ENCODE measurements at regions not wholly inside any gene's neighbourhood (a gene's known extent, or its start where the extent isn't known, plus 50 kb on each side); places are given as distances from the start of the nearest gene placed in this dataset.
"Not testable (repeated sequence)": the region's sequence is repeated elsewhere in the genome, so short reads cannot be mapped to it uniquely, and the experiment has no call there.

DNA sequence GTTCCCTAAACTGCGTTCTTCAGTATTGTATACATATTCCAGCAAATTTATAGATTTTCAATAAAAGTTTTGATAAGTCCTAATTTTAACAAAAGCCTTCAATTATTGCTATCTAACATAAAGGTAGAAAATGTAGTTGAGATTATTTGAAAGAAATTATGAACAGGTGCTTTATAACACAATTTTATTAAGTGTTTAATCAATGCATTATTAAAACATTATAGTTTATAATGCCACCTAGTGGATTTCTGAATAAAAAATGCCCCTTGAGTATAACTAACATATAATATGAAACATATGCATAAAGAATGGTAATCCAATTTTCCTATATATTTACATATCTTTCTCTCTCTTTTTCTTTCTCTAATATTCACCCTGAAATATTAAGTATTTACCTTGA lies 515.3 kb downstream of the SLC6A15 start:
- intact Hi-C loops (cut with micrococcal nuclease), result no loop called here
- ChIA-PET POLR2A (no interaction called here), CTCF (interaction anchor here (0.8 kb wide), 1 partner anchor 1712 kb away, joined by 3 read pairs; no protein-coding TSS in a partner anchor)
- DNase-seq (no peak), ATAC-seq (no peak)
- Mint-ChIP-seq H3K36me3 (ENCODE audit: low read depth) (no peaks in the 10 kb centered on the region), H3K27me3 (no peaks in the 10 kb centered on the region), H3K4me1 (ENCODE audit: low read depth) (no peaks in the 10 kb centered on the region), H3K27ac (no peak overlapping the region), H3K9me3 (no peaks in the 10 kb centered on the region), H3K4me3 (no peak overlapping the region)
- TF ChIP-seq, protein P1, sequence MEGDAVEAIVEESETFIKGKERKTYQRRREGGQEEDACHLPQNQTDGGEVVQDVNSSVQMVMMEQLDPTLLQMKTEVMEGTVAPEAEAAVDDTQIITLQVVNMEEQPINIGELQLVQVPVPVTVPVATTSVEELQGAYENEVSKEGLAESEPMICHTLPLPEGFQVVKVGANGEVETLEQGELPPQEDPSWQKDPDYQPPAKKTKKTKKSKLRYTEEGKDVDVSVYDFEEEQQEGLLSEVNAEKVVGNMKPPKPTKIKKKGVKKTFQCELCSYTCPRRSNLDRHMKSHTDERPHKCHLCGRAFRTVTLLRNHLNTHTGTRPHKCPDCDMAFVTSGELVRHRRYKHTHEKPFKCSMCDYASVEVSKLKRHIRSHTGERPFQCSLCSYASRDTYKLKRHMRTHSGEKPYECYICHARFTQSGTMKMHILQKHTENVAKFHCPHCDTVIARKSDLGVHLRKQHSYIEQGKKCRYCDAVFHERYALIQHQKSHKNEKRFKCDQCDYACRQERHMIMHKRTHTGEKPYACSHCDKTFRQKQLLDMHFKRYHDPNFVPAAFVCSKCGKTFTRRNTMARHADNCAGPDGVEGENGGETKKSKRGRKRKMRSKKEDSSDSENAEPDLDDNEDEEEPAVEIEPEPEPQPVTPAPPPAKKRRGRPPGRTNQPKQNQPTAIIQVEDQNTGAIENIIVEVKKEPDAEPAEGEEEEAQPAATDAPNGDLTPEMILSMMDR (IDR thresholded peaks at IDR 0.05), result no peak

DNA sequence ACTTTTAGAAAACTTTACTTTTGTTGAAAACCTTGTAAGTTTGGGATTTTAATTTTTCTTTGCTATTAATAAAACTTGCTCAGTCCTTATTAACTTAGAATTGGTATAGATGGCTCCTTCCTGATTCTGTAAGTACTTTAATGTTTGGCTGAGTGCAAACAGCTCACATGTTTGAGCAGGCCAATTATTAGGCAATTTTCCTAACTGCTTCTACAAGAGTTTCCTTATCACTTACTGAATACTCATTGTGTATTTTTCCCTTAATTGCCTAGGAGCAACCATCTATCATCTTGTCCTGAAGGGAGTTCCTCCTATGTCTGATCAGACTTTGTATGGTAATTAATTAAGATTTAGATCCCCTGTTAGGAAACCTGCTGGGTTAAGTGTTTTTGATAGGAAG lies 521.4 kb downstream of the SLC6A15 start:
- intact Hi-C loops (cut with micrococcal nuclease); POLR2A ChIA-PET; H3K27me3 Mint-ChIP-seq; H3K9me3 Mint-ChIP-seq; H3K4me1 Mint-ChIP-seq (ENCODE audit: low read depth); DNase-seq; H3K27ac Mint-ChIP-seq; H3K36me3 Mint-ChIP-seq (ENCODE audit: low read depth); H3K4me3 Mint-ChIP-seq; ATAC-seq: not testable (repeated sequence)
- CTCF ChIA-PET, result interaction anchor here (0.7 kb wide), 1 partner anchor 332 kb away, joined by 3 read pairs; no protein-coding TSS in a partner anchor

DNA sequence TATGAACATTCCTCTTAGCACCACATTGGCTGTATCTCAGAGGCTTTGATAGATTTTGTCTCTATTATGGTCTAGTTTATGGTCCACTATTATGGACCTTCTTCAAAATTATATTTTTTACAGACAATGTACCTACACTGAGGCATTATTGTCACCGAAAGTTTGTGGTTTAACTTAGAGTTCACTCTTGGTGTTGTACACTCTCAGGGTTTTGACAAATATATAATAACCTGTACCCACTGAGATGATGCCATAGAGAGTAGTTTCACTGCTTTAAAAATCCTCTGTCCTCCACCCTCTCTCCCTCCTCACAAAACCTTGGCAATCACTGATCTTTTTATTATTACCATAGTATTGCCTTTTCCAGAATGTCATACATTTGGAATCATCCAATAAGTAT lies 528.2 kb downstream of the SLC6A15 start:
- intact Hi-C loops (cut with micrococcal nuclease), result no loop called here
- DNase-seq (no peak), ATAC-seq (no peak)
- ChIA-PET POLR2A (no interaction called here), CTCF (no interaction called here)
- Mint-ChIP-seq H3K4me3 (no peak overlapping the region), H3K9me3 (peaks cover 2% of the 10 kb centered on the region), H3K27ac (no peak overlapping the region), H3K36me3 (ENCODE audit: low read depth) (no peaks in the 10 kb centered on the region), H3K27me3 (no peaks in the 10 kb centered on the region), H3K4me1 (ENCODE audit: low read depth) (no peaks in the 10 kb centered on the region)
- TF ChIP-seq, protein P1 (IDR thresholded peaks at IDR 0.05), result no peak

DNA sequence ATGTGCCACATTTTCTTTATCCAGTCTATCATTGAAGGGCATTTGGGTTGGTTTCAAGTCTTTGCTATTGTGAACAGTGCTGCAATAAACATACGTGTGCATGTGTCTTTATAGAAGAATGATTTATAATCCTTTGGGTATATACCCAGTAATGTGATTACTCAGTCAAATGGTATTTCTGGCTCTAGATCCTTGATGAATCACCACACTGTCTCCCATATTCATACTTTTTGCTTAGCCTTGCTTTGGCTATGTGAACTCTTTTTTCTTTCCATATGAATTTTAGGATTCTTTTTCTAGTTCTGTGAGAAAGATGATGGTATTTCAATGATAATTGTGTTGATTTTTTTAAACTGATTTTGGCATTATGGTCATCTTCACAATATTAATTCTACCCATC lies 530.1 kb downstream of the SLC6A15 start:
- CTCF ChIA-PET; intact Hi-C loops (cut with micrococcal nuclease); H3K36me3 Mint-ChIP-seq (ENCODE audit: low read depth); H3K4me1 Mint-ChIP-seq (ENCODE audit: low read depth); DNase-seq; H3K27ac Mint-ChIP-seq; H3K9me3 Mint-ChIP-seq; ATAC-seq; H3K27me3 Mint-ChIP-seq; H3K4me3 Mint-ChIP-seq; POLR2A ChIA-PET: not testable (repeated sequence)

DNA sequence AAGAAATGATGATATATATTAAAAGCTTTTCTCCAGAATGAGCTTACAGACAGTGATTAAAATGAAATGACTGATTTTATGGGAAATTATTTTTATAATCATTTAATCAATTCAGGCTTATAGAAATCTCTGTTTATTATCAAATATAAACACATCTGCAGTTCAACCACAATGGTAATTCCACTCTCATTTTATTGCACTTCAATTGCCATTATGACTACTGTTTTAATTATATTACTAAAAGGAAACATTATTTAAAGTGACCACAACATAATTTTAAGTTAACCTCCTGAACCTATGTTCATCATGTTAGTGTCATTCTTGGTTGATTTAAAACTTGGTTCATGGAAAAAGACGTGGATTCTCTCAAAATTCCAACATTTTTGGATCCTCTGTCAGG lies 536.3 kb downstream of the SLC6A15 start:
- no peak for DNase-seq
- no peak overlapping the region for H3K4me3 Mint-ChIP-seq
- POLR2A ChIA-PET, result no interaction called here
- H3K36me3 Mint-ChIP-seq (ENCODE audit: low read depth), result no peaks in the 10 kb centered on the region
- H3K4me1 Mint-ChIP-seq (ENCODE audit: low read depth), result no peaks in the 10 kb centered on the region
- intact Hi-C loops (cut with micrococcal nuclease), result no loop called here
- H3K27ac Mint-ChIP-seq, result no peak overlapping the region
- CTCF ChIA-PET, result no interaction called here
- TF ChIP-seq, protein P1 (IDR thresholded peaks at IDR 0.05), result no peak
- peaks cover 4% of the 10 kb centered on the region for H3K9me3 Mint-ChIP-seq
- no peak for ATAC-seq
- H3K27me3 Mint-ChIP-seq, result no peaks in the 10 kb centered on the region

DNA sequence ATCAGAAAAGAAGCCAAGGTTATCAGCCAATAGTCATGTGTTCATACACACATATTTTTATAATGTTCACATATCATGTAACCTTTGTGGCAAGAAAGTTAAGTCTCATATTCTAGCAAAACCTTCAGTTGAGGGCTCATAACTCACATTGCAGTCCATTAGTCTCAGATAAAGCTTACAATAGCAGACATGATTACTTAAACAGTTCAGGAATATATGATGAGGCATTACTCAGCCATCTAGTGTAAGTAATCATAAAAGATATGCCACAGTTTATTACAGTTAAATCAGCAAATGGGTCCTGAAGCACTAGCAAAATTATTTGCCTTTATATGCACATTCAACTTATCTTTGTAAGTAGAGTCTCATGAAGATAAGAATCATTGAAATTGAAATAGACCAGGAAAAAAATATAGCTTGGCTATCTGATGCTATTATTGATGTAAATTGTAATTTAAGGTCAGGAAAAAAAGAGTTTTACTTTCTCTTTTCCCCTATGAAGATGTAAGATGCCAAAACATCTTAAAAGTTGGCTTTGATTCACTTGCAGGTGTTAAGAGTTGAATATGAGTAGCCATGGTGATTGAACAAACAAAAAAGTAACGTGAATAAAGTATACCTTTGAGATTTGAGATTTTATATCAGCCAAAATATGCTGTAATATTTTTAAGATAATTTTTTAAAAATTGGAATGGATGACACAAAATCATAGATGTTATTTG lies 537.0 kb downstream of the SLC6A15 start:
- Mint-ChIP-seq H3K4me1 (ENCODE audit: low read depth) (no peaks in the 10 kb centered on the region), H3K36me3 (ENCODE audit: low read depth) (no peaks in the 10 kb centered on the region), H3K9me3 (peaks cover 4% of the 10 kb centered on the region), H3K4me3 (no peak overlapping the region), H3K27ac (no peak overlapping the region), H3K27me3 (no peaks in the 10 kb centered on the region)
- ChIA-PET POLR2A (no interaction called here), CTCF (no interaction called here)
- intact Hi-C loops (cut with micrococcal nuclease), result no loop called here
- TF ChIP-seq, protein P1 (IDR thresholded peaks at IDR 0.05), result no peak
- no peak for DNase-seq
- no peak for ATAC-seq

All from activated CD8-positive, alpha-beta T cell treated with anti-CD3 and anti-CD28 coated beads for 36 hours (primary cell).